Large intestine (tissue), 3 donors: ENCODE measurements at regions not wholly inside any gene's neighbourhood (a gene's known extent, or its start where the extent isn't known, plus 50 kb on each side); places are given as distances from the start of the nearest gene placed in this dataset.

Source experiments
- DNase-seq, 2 donors: peaks; one replicate each; pipeline versions ENCODE4 v3.0.0 to v3.0.0-alpha.2; 2013
- H3K27ac ChIP-seq: one replicate; pipeline ENCODE4 v1.5.1; 2013; ENCODE audit warnings: low read length
- H3K27me3 ChIP-seq: 2 replicates; pipeline ENCODE4 v1.6.1; 2013; ENCODE audit warnings: low read length; ENCODE audit not compliant: control insufficient read depth, insufficient read depth
- H3K36me3 ChIP-seq: 2 replicates; pipeline ENCODE4 v1.6.1; 2013; ENCODE audit warnings: low read length; ENCODE audit not compliant: control insufficient read depth, insufficient read depth
- H3K4me1 ChIP-seq: one replicate; pipeline ENCODE4 v1.6.1; 2013; ENCODE audit warnings: low read length; ENCODE audit not compliant: control insufficient read depth, insufficient read depth
- H3K4me3 ChIP-seq: one replicate; pipeline ENCODE4 v1.5.1; 2013; ENCODE audit warnings: low read length
- H3K9me3 ChIP-seq: one replicate; pipeline ENCODE4 v1.6.1; 2013; ENCODE audit warnings: mild to moderate bottlenecking, low read depth, low read length, moderate library complexity; ENCODE audit not compliant: control insufficient read depth
- WGBS: methylation state at CpG from one replicate; pipeline ENCODE4 v1.1.5; 2013; ENCODE audit warnings: low lambda C conversion rate; ENCODE audit not compliant: insufficient coverage; 5-methylcytosine and 5-hydroxymethylcytosine counted together

DNA sequence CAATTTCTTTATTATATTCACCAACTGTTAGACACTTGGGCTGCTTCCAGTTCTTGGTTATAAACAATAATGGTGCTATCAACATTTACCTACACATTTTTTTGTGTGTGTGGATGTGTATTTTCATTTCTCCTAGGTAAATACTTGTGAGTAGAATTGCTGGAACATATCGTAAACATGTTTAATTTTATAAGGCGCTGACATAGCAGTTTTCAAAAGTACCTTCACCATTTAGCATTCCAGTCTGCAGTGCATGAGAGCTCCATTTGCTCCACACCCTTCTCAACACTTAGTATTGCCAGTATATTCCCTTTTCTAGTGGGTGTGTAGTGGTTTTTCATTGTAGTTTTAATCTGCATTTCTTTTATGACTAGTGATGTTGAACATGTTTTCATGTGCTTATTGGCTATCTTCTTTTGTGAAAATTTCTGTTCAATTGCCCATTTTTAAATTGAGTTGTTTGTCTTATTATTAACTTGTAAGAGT, 59.6 kb upstream of the FAM204A start:
- Histone ChIP-seq H3K4me3 (no peak overlapping the region), H3K27me3 (peaks cover 17% of the 10 kb centered on the region), H3K9me3 (no peaks in the 10 kb centered on the region), H3K4me1 (no peaks in the 10 kb centered on the region), H3K27ac (no peak overlapping the region), H3K36me3 (no peaks in the 10 kb centered on the region)
- no CpG with 5 or more reads among the region's 2 CpGs for WGBS
- no peak for DNase-seq

DNA sequence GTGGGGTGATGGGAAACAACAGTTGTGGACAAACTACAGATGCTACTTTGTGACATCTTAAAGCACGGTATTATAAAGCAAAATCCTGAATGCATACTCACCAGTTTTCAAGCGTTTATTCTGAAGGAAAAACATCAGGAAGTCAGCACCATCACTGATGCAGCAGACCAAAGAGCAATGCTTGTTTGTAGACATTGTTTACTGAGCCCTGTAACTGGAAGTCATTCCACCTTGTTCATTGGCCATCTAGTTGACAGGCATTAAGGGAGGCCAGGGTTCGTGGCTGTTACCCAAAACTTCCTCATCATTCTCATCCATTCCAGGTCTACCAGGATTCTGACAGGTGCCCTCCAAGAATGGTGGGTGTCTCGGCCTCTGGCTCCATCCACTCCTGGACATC, 55.3 kb upstream of the FAM204A start:
- H3K4me1 ChIP-seq: no peaks in the 10 kb centered on the region
- no CpG with 5 or more reads among the region's 4 CpGs for WGBS
- DNase-seq: no peak
- H3K27ac ChIP-seq: no peak overlapping the region
- peaks cover 6% of the 10 kb centered on the region for H3K27me3 ChIP-seq
- no peaks in the 10 kb centered on the region for H3K36me3 ChIP-seq
- H3K9me3 ChIP-seq: no peaks in the 10 kb centered on the region
- H3K4me3 ChIP-seq: no peak overlapping the region

DNA sequence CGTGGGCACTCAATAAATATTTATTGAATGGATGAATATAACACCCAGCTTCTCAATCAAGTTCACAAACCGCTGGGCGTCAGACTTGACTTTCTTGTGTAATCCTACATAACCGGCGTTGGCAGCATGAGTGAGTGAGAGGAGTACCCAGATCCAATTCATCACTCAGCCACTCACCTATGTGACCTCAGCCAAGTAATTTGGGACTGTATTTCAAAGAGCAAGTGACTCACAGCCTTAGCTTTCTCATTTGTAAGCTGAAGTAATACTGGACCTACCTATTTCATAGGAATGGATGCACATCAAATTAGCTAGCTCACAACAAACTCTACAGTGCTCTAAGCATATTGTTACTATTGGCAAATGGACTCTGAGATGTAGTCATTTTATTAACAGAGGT, 53.8 kb upstream of the FAM204A start:
- no peaks in the 10 kb centered on the region for H3K4me1 ChIP-seq
- WGBS: no CpG with 5 or more reads among the region's 5 CpGs

DNA sequence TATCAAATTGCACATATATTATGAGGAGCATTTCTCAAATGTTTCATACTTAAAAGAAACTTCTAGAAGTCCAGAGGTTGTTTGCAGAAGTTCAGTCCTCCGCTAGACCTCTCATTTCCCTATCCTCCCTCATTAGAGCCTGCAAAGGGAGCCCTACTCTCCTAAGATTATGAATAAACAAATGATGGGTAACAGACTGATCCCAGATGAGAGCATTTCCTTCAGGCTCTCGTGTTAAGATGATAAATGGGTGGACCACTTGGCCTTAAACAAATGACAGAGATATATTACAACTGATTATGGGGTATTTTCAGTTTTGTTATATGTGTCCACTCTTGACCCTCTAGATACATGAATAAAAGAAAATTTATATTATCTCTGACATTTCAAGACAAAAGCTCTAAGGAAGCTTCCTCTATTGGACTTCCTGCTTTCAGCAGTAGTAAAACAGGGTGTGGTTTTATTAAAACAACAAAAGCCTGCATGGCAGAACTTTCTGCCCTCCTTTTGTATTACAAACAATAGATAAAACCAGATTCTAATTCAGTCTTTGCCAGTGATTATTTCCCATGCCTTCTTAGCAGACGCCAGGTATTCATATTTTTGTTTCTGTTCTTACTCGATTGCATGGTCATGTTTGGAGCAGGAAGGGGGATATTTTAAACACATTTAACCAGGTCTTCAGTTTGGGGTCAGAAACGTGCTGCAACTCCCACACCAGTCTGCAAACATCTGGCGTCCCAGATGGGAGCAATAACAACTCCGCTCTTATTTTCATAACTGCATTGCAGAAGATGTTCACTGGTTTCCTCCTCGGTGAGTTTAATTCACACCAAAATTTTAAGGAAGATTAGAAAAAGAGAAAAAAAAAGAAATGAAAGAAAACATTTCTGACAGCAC, 52.4 kb upstream of the FAM204A start:
- no peaks in the 10 kb centered on the region for H3K9me3 ChIP-seq
- peaks cover 6% of the 10 kb centered on the region for H3K27me3 ChIP-seq
- no peak for DNase-seq
- no peak overlapping the region for H3K27ac ChIP-seq
- H3K36me3 ChIP-seq: no peaks in the 10 kb centered on the region
- no peak overlapping the region for H3K4me3 ChIP-seq
- WGBS: 59% methylated on average over 3 of the region's 8 CpGs
- H3K4me1 ChIP-seq: no peaks in the 10 kb centered on the region

More for the DNA sequence above, 53.8 kb upstream of the FAM204A start:
- DNase-seq: no peak
- Histone ChIP-seq H3K9me3 (no peaks in the 10 kb centered on the region), H3K4me3 (no peak overlapping the region), H3K27ac (no peak overlapping the region), H3K27me3 (peaks cover 6% of the 10 kb centered on the region), H3K36me3 (no peaks in the 10 kb centered on the region)

DNA sequence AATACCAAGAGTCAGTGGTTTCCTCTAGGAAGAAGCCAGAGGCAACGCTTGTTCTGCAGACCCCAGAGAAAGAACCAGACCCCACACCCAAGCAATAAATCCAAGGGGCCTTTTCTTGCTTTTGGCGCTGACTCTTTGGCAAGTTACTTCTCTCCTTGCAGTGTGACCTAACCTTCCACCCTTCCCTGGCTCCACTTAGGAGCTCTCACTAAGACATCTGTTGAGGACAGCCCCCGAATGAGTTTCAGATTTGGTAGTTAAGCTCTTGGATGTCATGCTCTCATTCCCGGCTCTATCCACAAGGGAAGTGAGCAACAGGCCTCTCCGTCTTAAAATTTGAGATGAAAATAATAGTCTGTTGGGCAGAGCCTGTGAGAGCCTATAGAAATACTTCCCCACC, 50.6 kb upstream of the FAM204A start:
- DNase-seq: no peak
- Histone ChIP-seq H3K27ac (no peak overlapping the region), H3K27me3 (peaks cover 8% of the 10 kb centered on the region), H3K36me3 (no peaks in the 10 kb centered on the region), H3K4me1 (no peaks in the 10 kb centered on the region), H3K9me3 (no peaks in the 10 kb centered on the region), H3K4me3 (no peak overlapping the region)
- no CpG with 5 or more reads among the region's 5 CpGs for WGBS
